GM12878 (cell line): ENCODE measurements at regions not wholly inside any gene's neighbourhood (a gene's known extent, or its start where the extent isn't known, plus 50 kb on each side); places are given as distances from the start of the nearest gene placed in this dataset.

ENCODE experiments used
- ATAC-seq: fragments of 200-7000 bp; cut with Tn5 transposase; 3 replicates; pipeline ENCODE4 v1.9.1; 2020; ENCODE audit warnings: mild to moderate bottlenecking, moderate library complexity
- BruUV-seq: library from RNA; stranded (reverse); fragments of 400-500 nt; replicated peaks from 2 replicates; lab custom pipeline; 2021; lab: Mats Ljungman, UMichigan
- CTCF ChIA-PET: fragments of 300-600 bp; sonication (Branson Sonifier 250); formaldehyde crosslinking; extraction: SDS; loops from one replicate; lab custom pipeline; 2021; ENCODE audit warnings: inconsistent platforms; lab: Yijun Ruan, JAX
- POLR2A ChIA-PET: fragments of 350-600 bp; formaldehyde crosslinking; extraction: SDS; loops from one replicate; lab custom pipeline; 2021; ENCODE audit warnings: inconsistent platforms; lab: Charles Lee
- RAD21 ChIA-PET: fragments of 300-600 bp; sonication (Branson Sonifier 250); formaldehyde crosslinking; loops from one replicate; lab custom pipeline; 2023; ENCODE audit warnings: antibody characterized with exemption; ENCODE audit not compliant: unreplicated experiment; lab: Charles Lee
- SMC1A ChIA-PET: fragments of 300-600 bp; sonication (Branson Sonifier 250); formaldehyde crosslinking; loops from one replicate; lab custom pipeline; 2023; ENCODE audit not compliant: unreplicated experiment, uncharacterized antibody; lab: Charles Lee
- DNase-seq: peaks from one replicate; pipeline ENCODE4 v3.0.0-alpha.2; 2011; ENCODE audit warnings: low read depth, low spot score
- FAIRE-seq: peaks from 3 replicates; lab custom pipeline; 2011; peaks lifted over from hg19 to GRCh38; lab: Jason Lieb, UNC
- H2AFZ ChIP-seq: 2 replicates; pipeline ENCODE4 v1.6.0; 2011; ENCODE audit warnings: low read depth, low read length, control low read depth; ENCODE audit not compliant: control insufficient read depth
- H3K27ac ChIP-seq: 2 replicates; pipeline ENCODE4 v1.5.1; 2011; ENCODE audit warnings: control low read depth; ENCODE audit not compliant: control insufficient read depth, insufficient read depth
- H3K27me3 ChIP-seq, 2 experiments: replicated peaks in 1 of 2; 2 replicates each; pipeline versions ENCODE4 v1.6.0 to v1.6.1; 2011; ENCODE audit warnings: low read length in 1 of 2; ENCODE audit not compliant: control insufficient read depth in 2 of 2, insufficient read depth in 2 of 2
- H3K36me3 ChIP-seq, 2 experiments: 2 replicates each; pipeline ENCODE4 v1.5.1; 2011; ENCODE audit warnings: low read length in 1 of 2; ENCODE audit not compliant: control insufficient read depth in 2 of 2, insufficient read depth in 2 of 2
- H3K4me1 ChIP-seq: 2 replicates; pipeline ENCODE4 v1.6.1; 2011; ENCODE audit warnings: mild to moderate bottlenecking, low read length, moderate library complexity, mixed read lengths; ENCODE audit not compliant: control insufficient read depth, insufficient read depth
- H3K4me2 ChIP-seq: 2 replicates; pipeline ENCODE4 v1.6.0; 2011; ENCODE audit warnings: control low read depth; ENCODE audit not compliant: control insufficient read depth, insufficient read depth
- H3K4me3 ChIP-seq: fragments of 200-600 bp; sonication (generic); 2 replicates; pipeline ENCODE4 v1.5.1; 2016
- H3K79me2 ChIP-seq: 2 replicates; pipeline ENCODE4 v1.6.0; 2011; ENCODE audit warnings: low read length; ENCODE audit not compliant: control insufficient read depth, insufficient read depth
- H3K9ac ChIP-seq: 2 replicates; pipeline ENCODE4 v1.8.0; 2011; ENCODE audit warnings: low read length, control low read depth, mixed read lengths; ENCODE audit not compliant: control insufficient read depth, insufficient read depth
- H3K9me3 ChIP-seq: replicated peaks from 3 replicates; pipeline ENCODE4 v1.5.1; 2011; ENCODE audit warnings: mild to moderate bottlenecking, low read length; ENCODE audit not compliant: control insufficient read depth, insufficient read depth
- H4K20me1 ChIP-seq: 2 replicates; pipeline ENCODE4 v1.6.0; 2011; ENCODE audit not compliant: control insufficient read depth, insufficient read depth
- CREM ChIP-seq: IDR thresholded peaks from 2 replicates; pipeline ENCODE4 v1.6.1; 2014; ENCODE audit warnings: antibody characterized with exemption, low read depth
- HDAC2 ChIP-seq: fragments of 200-600 bp; sonication (generic); IDR thresholded peaks from 2 replicates; pipeline ENCODE4 v1.6.1; 2017
- IRF4 ChIP-seq: IDR thresholded peaks from 2 replicates; pipeline ENCODE4 v1.6.1; 2011; ENCODE audit warnings: low read depth, low read length
- JUND ChIP-seq: IDR thresholded peaks from 2 replicates; pipeline ENCODE4 v1.6.1; 2012; ENCODE audit warnings: low read depth, mild to moderate bottlenecking, low read length, improper control_type of control experiment, moderate library complexity
- NBN ChIP-seq: fragments of 450-650 bp; IDR thresholded peaks from 2 replicates; pipeline ENCODE4 v1.6.1; 2016
- NFIC ChIP-seq: IDR thresholded peaks from 2 replicates; pipeline ENCODE4 v1.6.1; 2012; ENCODE audit warnings: low read depth, mild to moderate bottlenecking, inconsistent platforms, low read length, moderate library complexity
- PAX5 ChIP-seq: IDR thresholded peaks from 2 replicates; pipeline ENCODE4 v1.6.1; 2011; ENCODE audit warnings: low read depth, low read length, borderline replicate concordance
- RB1 ChIP-seq: fragments of 450-650 bp; formaldehyde crosslinking; IDR thresholded peaks from 2 replicates; pipeline ENCODE4 v1.6.1; 2017; ENCODE audit warnings: mild to moderate bottlenecking, borderline replicate concordance
- RCOR1 ChIP-seq: conservative IDR thresholded peaks from 2 replicates; pipeline ENCODE4 v1.6.1; 2012; ENCODE audit warnings: low read depth, low read length, improper control_type of control experiment
- YY1 ChIP-seq: IDR thresholded peaks from 2 replicates; pipeline ENCODE4 v1.6.1; 2011; ENCODE audit warnings: low read depth, mild to moderate bottlenecking, low read length
- WGBS: methylation state at CpG from one replicate; pipeline ENCODE4 v1.1.6; 2016; ENCODE audit warnings: low lambda C conversion rate; ENCODE audit not compliant: insufficient replicate concordance, insufficient coverage; ENCODE audit errors: missing lambda C conversion rate; 5-methylcytosine and 5-hydroxymethylcytosine counted together
- in situ Hi-C: fragments of 300-500 bp; cut with MboI; formaldehyde crosslinking; loops from 9 replicates; pipeline ENCODE4 v1.14.3; 2018; ENCODE audit warnings: mixed read lengths
- intact Hi-C: fragments of 100-400 bp; cut with micrococcal nuclease; formaldehyde crosslinking; loops from one replicate; pipeline ENCODE4 v1.14.2; 2022; ENCODE audit not compliant: unreplicated experiment
- TF ChIP-seq, protein P1 (sequence below): fragments of 450-650 bp; formaldehyde crosslinking; IDR thresholded peaks from 2 replicates; pipeline ENCODE4 v1.5.0; 2022; ENCODE audit warnings: mild to moderate bottlenecking, missing genetic modification characterization
- TF ChIP-seq, protein P2 (sequence below): fragments of 450-650 bp; IDR thresholded peaks from 2 replicates; pipeline ENCODE4 v1.6.1; 2017; ENCODE audit warnings: borderline replicate concordance
- TF ChIP-seq, protein P3 (sequence below): IDR thresholded peaks from 2 replicates; pipeline ENCODE4 v1.6.1; 2012; ENCODE audit warnings: mild to moderate bottlenecking, low read depth, low read length

DNA sequence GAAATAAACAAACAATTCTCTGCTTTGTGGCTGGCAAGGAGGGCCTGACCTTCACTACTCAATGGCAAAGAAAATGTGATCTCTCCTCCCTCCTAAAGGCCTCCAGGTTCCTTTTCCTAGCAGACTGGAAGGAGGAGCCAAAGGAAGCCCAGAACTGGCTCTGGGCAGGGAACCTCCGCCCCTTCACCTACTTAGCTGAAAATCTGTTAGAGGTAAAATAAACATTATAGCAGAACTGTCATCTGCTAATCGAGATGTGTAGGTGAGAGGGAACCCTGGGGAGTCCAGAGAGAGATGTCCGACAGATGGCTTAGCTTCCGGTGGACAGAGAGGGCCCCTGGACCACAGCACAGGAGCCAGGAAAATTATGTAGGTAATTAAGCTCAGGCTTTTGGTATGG is 75.2 kb upstream of the KCNA3 start (continued):
- TF ChIP-seq, protein P1, sequence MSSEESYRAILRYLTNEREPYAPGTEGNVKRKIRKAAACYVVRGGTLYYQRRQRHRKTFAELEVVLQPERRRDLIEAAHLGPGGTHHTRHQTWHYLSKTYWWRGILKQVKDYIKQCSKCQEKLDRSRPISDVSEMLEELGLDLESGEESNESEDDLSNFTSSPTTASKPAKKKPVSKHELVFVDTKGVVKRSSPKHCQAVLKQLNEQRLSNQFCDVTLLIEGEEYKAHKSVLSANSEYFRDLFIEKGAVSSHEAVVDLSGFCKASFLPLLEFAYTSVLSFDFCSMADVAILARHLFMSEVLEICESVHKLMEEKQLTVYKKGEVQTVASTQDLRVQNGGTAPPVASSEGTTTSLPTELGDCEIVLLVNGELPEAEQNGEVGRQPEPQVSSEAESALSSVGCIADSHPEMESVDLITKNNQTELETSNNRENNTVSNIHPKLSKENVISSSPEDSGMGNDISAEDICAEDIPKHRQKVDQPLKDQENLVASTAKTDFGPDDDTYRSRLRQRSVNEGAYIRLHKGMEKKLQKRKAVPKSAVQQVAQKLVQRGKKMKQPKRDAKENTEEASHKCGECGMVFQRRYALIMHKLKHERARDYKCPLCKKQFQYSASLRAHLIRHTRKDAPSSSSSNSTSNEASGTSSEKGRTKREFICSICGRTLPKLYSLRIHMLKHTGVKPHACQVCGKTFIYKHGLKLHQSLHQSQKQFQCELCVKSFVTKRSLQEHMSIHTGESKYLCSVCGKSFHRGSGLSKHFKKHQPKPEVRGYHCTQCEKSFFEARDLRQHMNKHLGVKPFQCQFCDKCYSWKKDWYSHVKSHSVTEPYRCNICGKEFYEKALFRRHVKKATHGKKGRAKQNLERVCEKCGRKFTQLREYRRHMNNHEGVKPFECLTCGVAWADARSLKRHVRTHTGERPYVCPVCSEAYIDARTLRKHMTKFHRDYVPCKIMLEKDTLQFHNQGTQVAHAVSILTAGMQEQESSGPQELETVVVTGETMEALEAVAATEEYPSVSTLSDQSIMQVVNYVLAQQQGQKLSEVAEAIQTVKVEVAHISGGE: no peak
- no peak for TF ChIP-seq IRF4
- TF ChIP-seq RB1: no peak
- no peak for TF ChIP-seq NFIC
- TF ChIP-seq, protein P2, sequence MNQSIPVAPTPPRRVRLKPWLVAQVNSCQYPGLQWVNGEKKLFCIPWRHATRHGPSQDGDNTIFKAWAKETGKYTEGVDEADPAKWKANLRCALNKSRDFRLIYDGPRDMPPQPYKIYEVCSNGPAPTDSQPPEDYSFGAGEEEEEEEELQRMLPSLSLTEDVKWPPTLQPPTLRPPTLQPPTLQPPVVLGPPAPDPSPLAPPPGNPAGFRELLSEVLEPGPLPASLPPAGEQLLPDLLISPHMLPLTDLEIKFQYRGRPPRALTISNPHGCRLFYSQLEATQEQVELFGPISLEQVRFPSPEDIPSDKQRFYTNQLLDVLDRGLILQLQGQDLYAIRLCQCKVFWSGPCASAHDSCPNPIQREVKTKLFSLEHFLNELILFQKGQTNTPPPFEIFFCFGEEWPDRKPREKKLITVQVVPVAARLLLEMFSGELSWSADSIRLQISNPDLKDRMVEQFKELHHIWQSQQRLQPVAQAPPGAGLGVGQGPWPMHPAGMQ: no peak
- TF ChIP-seq NBN: no peak
- TF ChIP-seq JUND: no peak

DNA sequence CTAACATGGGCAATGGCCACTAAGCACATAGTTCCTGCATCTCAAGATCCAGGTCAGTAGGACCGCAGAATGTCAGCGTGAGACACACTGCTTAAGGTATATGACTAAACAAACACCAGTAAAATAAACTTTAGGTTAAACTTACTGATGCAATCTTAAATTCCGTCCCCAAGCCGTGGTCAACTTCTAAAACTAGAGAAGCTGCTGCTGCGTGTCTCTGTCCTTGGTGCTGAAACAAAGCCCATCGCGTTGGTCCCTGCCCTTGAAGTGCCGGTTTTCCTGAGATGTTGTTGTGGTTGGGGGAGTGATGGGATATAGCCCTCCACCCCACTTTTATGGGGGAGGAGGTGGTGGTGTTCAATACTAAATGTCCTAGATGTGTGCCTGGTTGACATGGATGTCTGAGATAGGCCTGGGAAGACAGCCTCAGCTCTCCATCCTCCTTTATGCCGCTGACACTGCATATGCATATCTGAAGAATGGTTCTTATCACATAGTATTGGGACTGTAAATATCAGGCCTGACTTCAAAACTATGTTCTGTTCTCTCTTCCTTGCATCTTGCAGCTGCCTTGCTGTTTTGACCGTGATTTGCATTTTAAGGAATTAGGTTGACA is 72.0 kb upstream of the KCNA3 start:
- ChIA-PET POLR2A (no interaction called here), CTCF (interaction anchor here (1.1 to 2.8 kb wide), 2 partner anchors 14 to 19 kb away, joined by 3 to 13 read pairs; no protein-coding TSS in a partner anchor), SMC1A (no interaction called here), RAD21 (no interaction called here)
- Histone ChIP-seq H3K27ac (no peak overlapping the region), H3K4me1 (no peaks in the 10 kb centered on the region; the same call in 1 of the 2 replicates), H3K9me3 (no peaks in the 10 kb centered on the region), H3K4me2 (no peak overlapping the region), H3K36me3 (no peaks in the 10 kb centered on the region), H2AFZ (no peak overlapping the region), H3K79me2 (no peaks in the 10 kb centered on the region), H3K4me3 (no peak overlapping the region), H3K9ac (no peak overlapping the region), H3K27me3 (no peaks in the 10 kb centered on the region), H4K20me1 (no peaks in the 10 kb centered on the region)
- in situ Hi-C loops: no loop called here
- FAIRE-seq (peak; percentile 75), ATAC-seq (peak; percentile 55; the same call in 2 of the 3 replicates), DNase-seq (no peak)
- no TSS peak for BruUV-seq
- WGBS: 34% methylated on average over 10 of the region's 10 CpGs
- intact Hi-C loops: no loop called here
- TF ChIP-seq RCOR1 (0 out of 2 replicates have a peak, but pooled peaks have one; percentile 57), CREM (0 out of 2 replicates have a peak, but pooled peaks have one; percentile 8), PAX5 (no peak), HDAC2 (0 out of 2 replicates have a peak, but pooled peaks have one; percentile 29), YY1 (no peak)
- TF ChIP-seq, protein P3, sequence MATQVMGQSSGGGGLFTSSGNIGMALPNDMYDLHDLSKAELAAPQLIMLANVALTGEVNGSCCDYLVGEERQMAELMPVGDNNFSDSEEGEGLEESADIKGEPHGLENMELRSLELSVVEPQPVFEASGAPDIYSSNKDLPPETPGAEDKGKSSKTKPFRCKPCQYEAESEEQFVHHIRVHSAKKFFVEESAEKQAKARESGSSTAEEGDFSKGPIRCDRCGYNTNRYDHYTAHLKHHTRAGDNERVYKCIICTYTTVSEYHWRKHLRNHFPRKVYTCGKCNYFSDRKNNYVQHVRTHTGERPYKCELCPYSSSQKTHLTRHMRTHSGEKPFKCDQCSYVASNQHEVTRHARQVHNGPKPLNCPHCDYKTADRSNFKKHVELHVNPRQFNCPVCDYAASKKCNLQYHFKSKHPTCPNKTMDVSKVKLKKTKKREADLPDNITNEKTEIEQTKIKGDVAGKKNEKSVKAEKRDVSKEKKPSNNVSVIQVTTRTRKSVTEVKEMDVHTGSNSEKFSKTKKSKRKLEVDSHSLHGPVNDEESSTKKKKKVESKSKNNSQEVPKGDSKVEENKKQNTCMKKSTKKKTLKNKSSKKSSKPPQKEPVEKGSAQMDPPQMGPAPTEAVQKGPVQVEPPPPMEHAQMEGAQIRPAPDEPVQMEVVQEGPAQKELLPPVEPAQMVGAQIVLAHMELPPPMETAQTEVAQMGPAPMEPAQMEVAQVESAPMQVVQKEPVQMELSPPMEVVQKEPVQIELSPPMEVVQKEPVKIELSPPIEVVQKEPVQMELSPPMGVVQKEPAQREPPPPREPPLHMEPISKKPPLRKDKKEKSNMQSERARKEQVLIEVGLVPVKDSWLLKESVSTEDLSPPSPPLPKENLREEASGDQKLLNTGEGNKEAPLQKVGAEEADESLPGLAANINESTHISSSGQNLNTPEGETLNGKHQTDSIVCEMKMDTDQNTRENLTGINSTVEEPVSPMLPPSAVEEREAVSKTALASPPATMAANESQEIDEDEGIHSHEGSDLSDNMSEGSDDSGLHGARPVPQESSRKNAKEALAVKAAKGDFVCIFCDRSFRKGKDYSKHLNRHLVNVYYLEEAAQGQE: peak; percentile 98
